ENCODE measurements at regions not wholly inside any gene's neighbourhood (a gene's known extent, or its start where the extent isn't known, plus 50 kb on each side); places are given as distances from the start of the nearest gene placed in this dataset.

DNA sequence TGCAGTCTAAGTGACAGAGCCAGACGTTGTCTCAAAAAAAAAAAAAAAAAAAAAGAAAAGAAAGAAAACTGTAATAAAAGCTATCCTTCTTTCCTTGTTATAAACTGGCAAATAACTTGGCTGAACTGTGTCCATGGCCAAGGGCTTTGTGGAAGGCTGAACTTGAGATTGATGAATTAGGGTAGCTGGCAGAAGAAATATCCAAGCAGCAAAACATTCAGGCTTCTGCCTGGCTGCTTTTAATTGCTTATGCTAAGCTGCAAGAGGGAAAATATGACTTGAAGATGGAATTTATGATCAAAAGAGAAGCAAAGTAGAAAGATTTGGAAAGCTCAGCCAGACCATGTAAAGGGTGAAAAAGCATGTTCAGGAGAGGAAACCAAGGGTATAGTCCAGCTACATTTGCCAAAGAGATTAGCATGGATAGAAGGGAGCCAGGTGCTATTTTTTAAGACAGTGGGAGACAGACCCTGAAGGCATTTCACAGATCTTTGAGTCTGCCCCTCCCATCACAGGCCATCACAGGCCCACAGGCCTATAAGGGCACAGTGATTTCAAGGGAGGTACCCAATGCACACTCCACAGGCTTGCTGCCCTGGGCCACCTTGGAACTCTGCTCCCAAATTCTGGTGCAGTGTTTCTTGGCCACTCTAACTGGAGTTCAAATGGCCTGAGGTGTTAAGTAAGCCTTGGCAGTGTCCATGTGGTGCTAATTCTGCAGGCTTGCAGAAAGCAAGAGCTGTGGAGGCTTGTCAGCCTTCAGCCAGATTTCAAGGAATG is 226.0 kb downstream of the AEBP2 start:
- Histone ChIP-seq H3K4me3 (no peak overlapping the region), H3K27ac (ENCODE audit: extremely low read depth, low read depth, low read length) (no peak overlapping the region), H3K27me3 (ENCODE audit: control insufficient read depth in 2 of 2, insufficient read depth in 2 of 2, low read length in 2 of 2) (no peaks in the 10 kb centered on the region), H3K4me2 (ENCODE audit: insufficient read depth, low read length) (no peak overlapping the region), H3K9me3 (replicated peaks; ENCODE audit: control insufficient read depth, insufficient read depth, low read depth, low read length) (no peaks in the 10 kb centered on the region), H3K79me2 (ENCODE audit: control insufficient read depth, insufficient read depth, low read length) (no peaks in the 10 kb centered on the region), H2AFZ (ENCODE audit: low read depth, low read length) (no peak overlapping the region), H3K4me1 (replicated peaks in 1 of 2; ENCODE audit: control insufficient read depth in 2 of 2, insufficient read depth in 2 of 2, low read length in 2 of 2) (no peaks in the 10 kb centered on the region), H4K20me1 (replicated peaks; ENCODE audit: control insufficient read depth, insufficient read depth, low read length) (no peaks in the 10 kb centered on the region), H3K9ac (ENCODE audit: insufficient read depth in 1 of 2, low read depth in 2 of 2, low read length in 2 of 2) (no peak overlapping the region), H3K9me1 (ENCODE audit: control insufficient read depth, insufficient read depth, low read length) (no peaks in the 10 kb centered on the region), H3K36me3 (ENCODE audit: control insufficient read depth, insufficient read depth, low read length) (no peaks in the 10 kb centered on the region)
- no peak for DNase-seq (ENCODE audit: extremely low read depth in 1 of 4, low spot score in 3 of 4)
- ATAC-seq, result no peak
- in situ Hi-C loops (cut with MboI), result no loop called here
- FAIRE-seq, result no peak
- no CpG with 5 or more reads among the region's 1 CpG for WGBS (ENCODE audit: insufficient coverage, low coverage, missing lambda C conversion rate)
- intact Hi-C loops (cut with micrococcal nuclease), result no loop called here
- POLR2A ChIA-PET, result no interaction called here
- no TSS peak for BruUV-seq (replicated peaks)
- CTCF ChIA-PET (ENCODE audit: low intra/inter-chr PET ratio), result no interaction called here
- TF ChIP-seq NUFIP1 (IDR thresholded peaks at IDR 0.05; ENCODE audit: partially characterized antibody), result no peak
- TF ChIP-seq, protein P1, sequence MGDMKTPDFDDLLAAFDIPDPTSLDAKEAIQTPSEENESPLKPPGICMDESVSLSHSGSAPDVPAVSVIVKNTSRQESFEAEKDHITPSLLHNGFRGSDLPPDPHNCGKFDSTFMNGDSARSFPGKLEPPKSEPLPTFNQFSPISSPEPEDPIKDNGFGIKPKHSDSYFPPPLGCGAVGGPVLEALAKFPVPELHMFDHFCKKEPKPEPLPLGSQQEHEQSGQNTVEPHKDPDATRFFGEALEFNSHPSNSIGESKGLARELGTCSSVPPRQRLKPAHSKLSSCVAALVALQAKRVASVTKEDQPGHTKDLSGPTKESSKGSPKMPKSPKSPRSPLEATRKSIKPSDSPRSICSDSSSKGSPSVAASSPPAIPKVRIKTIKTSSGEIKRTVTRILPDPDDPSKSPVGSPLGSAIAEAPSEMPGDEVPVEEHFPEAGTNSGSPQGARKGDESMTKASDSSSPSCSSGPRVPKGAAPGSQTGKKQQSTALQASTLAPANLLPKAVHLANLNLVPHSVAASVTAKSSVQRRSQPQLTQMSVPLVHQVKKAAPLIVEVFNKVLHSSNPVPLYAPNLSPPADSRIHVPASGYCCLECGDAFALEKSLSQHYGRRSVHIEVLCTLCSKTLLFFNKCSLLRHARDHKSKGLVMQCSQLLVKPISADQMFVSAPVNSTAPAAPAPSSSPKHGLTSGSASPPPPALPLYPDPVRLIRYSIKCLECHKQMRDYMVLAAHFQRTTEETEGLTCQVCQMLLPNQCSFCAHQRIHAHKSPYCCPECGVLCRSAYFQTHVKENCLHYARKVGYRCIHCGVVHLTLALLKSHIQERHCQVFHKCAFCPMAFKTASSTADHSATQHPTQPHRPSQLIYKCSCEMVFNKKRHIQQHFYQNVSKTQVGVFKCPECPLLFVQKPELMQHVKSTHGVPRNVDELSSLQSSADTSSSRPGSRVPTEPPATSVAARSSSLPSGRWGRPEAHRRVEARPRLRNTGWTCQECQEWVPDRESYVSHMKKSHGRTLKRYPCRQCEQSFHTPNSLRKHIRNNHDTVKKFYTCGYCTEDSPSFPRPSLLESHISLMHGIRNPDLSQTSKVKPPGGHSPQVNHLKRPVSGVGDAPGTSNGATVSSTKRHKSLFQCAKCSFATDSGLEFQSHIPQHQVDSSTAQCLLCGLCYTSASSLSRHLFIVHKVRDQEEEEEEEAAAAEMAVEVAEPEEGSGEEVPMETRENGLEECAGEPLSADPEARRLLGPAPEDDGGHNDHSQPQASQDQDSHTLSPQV (IDR thresholded peaks at IDR 0.05), result no peak
- no peak for TF ChIP-seq MCM2 (IDR thresholded peaks at IDR 0.05; ENCODE audit: low read depth)
- no peak for TF ChIP-seq ZNF696 (CRISPR knock-in tag; conservative IDR thresholded peaks at IDR 0.05)
- TF ChIP-seq, protein P2, sequence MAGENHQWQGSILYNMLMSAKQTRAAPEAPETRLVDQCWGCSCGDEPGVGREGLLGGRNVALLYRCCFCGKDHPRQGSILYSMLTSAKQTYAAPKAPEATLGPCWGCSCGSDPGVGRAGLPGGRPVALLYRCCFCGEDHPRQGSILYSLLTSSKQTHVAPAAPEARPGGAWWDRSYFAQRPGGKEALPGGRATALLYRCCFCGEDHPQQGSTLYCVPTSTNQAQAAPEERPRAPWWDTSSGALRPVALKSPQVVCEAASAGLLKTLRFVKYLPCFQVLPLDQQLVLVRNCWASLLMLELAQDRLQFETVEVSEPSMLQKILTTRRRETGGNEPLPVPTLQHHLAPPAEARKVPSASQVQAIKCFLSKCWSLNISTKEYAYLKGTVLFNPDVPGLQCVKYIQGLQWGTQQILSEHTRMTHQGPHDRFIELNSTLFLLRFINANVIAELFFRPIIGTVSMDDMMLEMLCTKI (IDR thresholded peaks at IDR 0.05; ENCODE audit: partially characterized antibody), result no peak
- TF ChIP-seq SIX5 (IDR thresholded peaks at IDR 0.05; ENCODE audit: borderline replicate concordance in 1 of 2, insufficient read depth in 1 of 2, low read depth in 1 of 2, low read length in 2 of 2), result no peak
- TF ChIP-seq ADNP (tag; IDR thresholded peaks at IDR 0.05), result no peak
- no peak for TF ChIP-seq FOXK2 (conservative IDR thresholded peaks at IDR 0.05 in 1 of 2, IDR thresholded peaks at IDR 0.05 in 1 of 2; ENCODE audit: low read depth in 2 of 2)
- no peak for TF ChIP-seq MTF1 (CRISPR knock-in tag; IDR thresholded peaks at IDR 0.05; ENCODE audit: borderline replicate concordance)
- no peak for TF ChIP-seq ZNF76 (CRISPR knock-in tag; IDR thresholded peaks at IDR 0.05; ENCODE audit: borderline replicate concordance)
- TF ChIP-seq ZNF707 (CRISPR knock-in tag; conservative IDR thresholded peaks at IDR 0.05), result no peak

Measured in K562 (cell line).